ENCODE measurements at regions not wholly inside any gene's neighbourhood (a gene's known extent, or its start where the extent isn't known, plus 50 kb on each side); places are given as distances from the start of the nearest gene placed in this dataset.

GRCh38 chr13:47129461-47129860 lies 232.6 kb upstream of the HTR2A start:
- no peak for FAIRE-seq

GRCh38 chr13:47126432-47126831 lies 229.6 kb upstream of the HTR2A start:
- DNase-seq (ENCODE audit: insufficient read length, low spot score) (no peak), FAIRE-seq (no peak)
- no peak for TF ChIP-seq POU2F2 (IDR thresholded peaks at IDR 0.05; ENCODE audit: low read depth, low read length)
- no peak for TF ChIP-seq TAF1 (IDR thresholded peaks at IDR 0.05; ENCODE audit: low read depth, low read length)
- TF ChIP-seq PAX5 (IDR thresholded peaks at IDR 0.05; ENCODE audit: insufficient read depth, low read length, severe bottlenecking), result no peak
- TF ChIP-seq POLR2A (IDR thresholded peaks at IDR 0.05; ENCODE audit: low read depth, low read length), result no peak
- TF ChIP-seq POLR2AphosphoS5 (IDR thresholded peaks at IDR 0.05; ENCODE audit: low read depth, low read length), result no peak
- TF ChIP-seq SPI1 (IDR thresholded peaks at IDR 0.05; ENCODE audit: low read depth, low read length), result no peak

More at GRCh38 chr13:47129461-47129860, 232.6 kb upstream of the HTR2A start:
- no peak for TF ChIP-seq POLR2AphosphoS5 (IDR thresholded peaks at IDR 0.05; ENCODE audit: low read depth, low read length)
- no peak for DNase-seq (ENCODE audit: insufficient read length, low spot score)

GRCh38 chr13:47121092-47121763 lies 224.4 kb upstream of the HTR2A start:
- DNase-seq (ENCODE audit: insufficient read length, low spot score), result no peak
- TF ChIP-seq POLR2AphosphoS5 (IDR thresholded peaks at IDR 0.05; ENCODE audit: low read depth, low read length) (no peak), POLR2A (IDR thresholded peaks at IDR 0.05; ENCODE audit: low read depth, low read length) (no peak), SPI1 (IDR thresholded peaks at IDR 0.05; ENCODE audit: low read depth, low read length) (no peak), POU2F2 (IDR thresholded peaks at IDR 0.05; ENCODE audit: low read depth, low read length) (no peak), TAF1 (IDR thresholded peaks at IDR 0.05; ENCODE audit: low read depth, low read length) (no peak)
- no peak for FAIRE-seq

GRCh38 chr13:47120282-47120681 lies 223.4 kb upstream of the HTR2A start:
- TF ChIP-seq PAX5 (IDR thresholded peaks at IDR 0.05; ENCODE audit: insufficient read depth, low read length, severe bottlenecking) (no peak), POLR2AphosphoS5 (IDR thresholded peaks at IDR 0.05; ENCODE audit: low read depth, low read length) (no peak), TAF1 (IDR thresholded peaks at IDR 0.05; ENCODE audit: low read depth, low read length) (no peak), POLR2A (IDR thresholded peaks at IDR 0.05; ENCODE audit: low read depth, low read length) (no peak)
- DNase-seq (ENCODE audit: insufficient read length, low spot score) (no peak), FAIRE-seq (no peak)

- DNase-seq (ENCODE audit: insufficient read length, low spot score) (no peak), FAIRE-seq (no peak)
- TF ChIP-seq SPI1 (IDR thresholded peaks at IDR 0.05; ENCODE audit: low read depth, low read length), result no peak
- TF ChIP-seq PAX5 (IDR thresholded peaks at IDR 0.05; ENCODE audit: insufficient read depth, low read length, severe bottlenecking), result no peak
- no peak for TF ChIP-seq POU2F2 (IDR thresholded peaks at IDR 0.05; ENCODE audit: low read depth, low read length)
- no peak for TF ChIP-seq POLR2A (IDR thresholded peaks at IDR 0.05; ENCODE audit: low read depth, low read length)
- TF ChIP-seq TAF1 (IDR thresholded peaks at IDR 0.05; ENCODE audit: low read depth, low read length), result no peak
- TF ChIP-seq POLR2AphosphoS5 (IDR thresholded peaks at IDR 0.05; ENCODE audit: low read depth, low read length), result no peak
These were observed 222.9 kb upstream of the HTR2A start for GRCh38 chr13:47119575-47120235.

GRCh38 chr13:47117268-47117667 lies 220.4 kb upstream of the HTR2A start:
- TF ChIP-seq POLR2AphosphoS5 (IDR thresholded peaks at IDR 0.05; ENCODE audit: low read depth, low read length) (no peak), POU2F2 (IDR thresholded peaks at IDR 0.05; ENCODE audit: low read depth, low read length) (no peak), TAF1 (IDR thresholded peaks at IDR 0.05; ENCODE audit: low read depth, low read length) (no peak), SPI1 (IDR thresholded peaks at IDR 0.05; ENCODE audit: low read depth, low read length) (no peak), PAX5 (IDR thresholded peaks at IDR 0.05; ENCODE audit: insufficient read depth, low read length, severe bottlenecking) (no peak), POLR2A (IDR thresholded peaks at IDR 0.05; ENCODE audit: low read depth, low read length) (no peak)
- DNase-seq (ENCODE audit: insufficient read length, low spot score) (no peak), FAIRE-seq (no peak)

GRCh38 chr13:47114030-47114429 lies 217.2 kb upstream of the HTR2A start:
- TF ChIP-seq POLR2AphosphoS5 (IDR thresholded peaks at IDR 0.05; ENCODE audit: low read depth, low read length) (no peak), TAF1 (IDR thresholded peaks at IDR 0.05; ENCODE audit: low read depth, low read length) (no peak), POU2F2 (IDR thresholded peaks at IDR 0.05; ENCODE audit: low read depth, low read length) (no peak), POLR2A (IDR thresholded peaks at IDR 0.05; ENCODE audit: low read depth, low read length) (no peak)
- no peak for FAIRE-seq
- DNase-seq (ENCODE audit: insufficient read length, low spot score), result no peak

- no peak for FAIRE-seq
- TF ChIP-seq POLR2AphosphoS5 (IDR thresholded peaks at IDR 0.05; ENCODE audit: low read depth, low read length), result no peak
- TF ChIP-seq POLR2A (IDR thresholded peaks at IDR 0.05; ENCODE audit: low read depth, low read length), result no peak
- no peak for TF ChIP-seq POU2F2 (IDR thresholded peaks at IDR 0.05; ENCODE audit: low read depth, low read length)
- no peak for TF ChIP-seq TAF1 (IDR thresholded peaks at IDR 0.05; ENCODE audit: low read depth, low read length)
- TF ChIP-seq SPI1 (IDR thresholded peaks at IDR 0.05; ENCODE audit: low read depth, low read length), result no peak
- TF ChIP-seq PAX5 (IDR thresholded peaks at IDR 0.05; ENCODE audit: insufficient read depth, low read length, severe bottlenecking), result no peak
- DNase-seq (ENCODE audit: insufficient read length, low spot score), result no peak
These were observed 216.0 kb upstream of the HTR2A start for GRCh38 chr13:47112903-47113299.

GRCh38 chr13:47112205-47112902 lies 215.5 kb upstream of the HTR2A start:
- DNase-seq (ENCODE audit: insufficient read length, low spot score) (no peak), FAIRE-seq (no peak)
- TF ChIP-seq POLR2AphosphoS5 (IDR thresholded peaks at IDR 0.05; ENCODE audit: low read depth, low read length) (no peak), PAX5 (IDR thresholded peaks at IDR 0.05; ENCODE audit: insufficient read depth, low read length, severe bottlenecking) (no peak), TAF1 (IDR thresholded peaks at IDR 0.05; ENCODE audit: low read depth, low read length) (no peak), POU2F2 (IDR thresholded peaks at IDR 0.05; ENCODE audit: low read depth, low read length) (no peak), SPI1 (IDR thresholded peaks at IDR 0.05; ENCODE audit: low read depth, low read length) (no peak), POLR2A (IDR thresholded peaks at IDR 0.05; ENCODE audit: low read depth, low read length) (no peak)
